Eye (tissue), 1 donor: ENCODE measurements at regions not wholly inside any gene's neighbourhood (a gene's known extent, or its start where the extent isn't known, plus 50 kb on each side); places are given as distances from the start of the nearest gene placed in this dataset.

Experiments
- DNase-seq: peaks from one replicate; pipeline ENCODE4 v3.0.0-alpha.2; 2015

DNA sequence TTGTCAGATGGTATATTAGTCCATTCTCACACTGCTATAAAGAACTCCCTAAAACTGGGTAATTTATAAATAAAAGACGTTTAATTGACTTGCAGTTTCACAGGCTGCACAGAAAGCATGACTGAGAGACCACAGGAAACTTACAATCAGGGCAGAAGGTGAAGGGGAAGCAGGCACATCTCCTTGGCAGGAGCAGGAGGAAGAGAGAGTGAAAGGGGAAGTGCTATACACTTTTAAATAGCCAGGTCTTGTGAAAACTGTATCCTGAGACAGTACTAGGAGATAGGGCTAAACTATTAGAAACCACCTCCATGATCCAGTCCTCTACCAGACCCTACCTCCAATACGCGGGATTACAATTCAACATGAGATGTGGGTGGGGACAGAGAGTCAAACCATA is 193.9 kb upstream of the KCNG1 start:
- DNase-seq = no peak

DNA sequence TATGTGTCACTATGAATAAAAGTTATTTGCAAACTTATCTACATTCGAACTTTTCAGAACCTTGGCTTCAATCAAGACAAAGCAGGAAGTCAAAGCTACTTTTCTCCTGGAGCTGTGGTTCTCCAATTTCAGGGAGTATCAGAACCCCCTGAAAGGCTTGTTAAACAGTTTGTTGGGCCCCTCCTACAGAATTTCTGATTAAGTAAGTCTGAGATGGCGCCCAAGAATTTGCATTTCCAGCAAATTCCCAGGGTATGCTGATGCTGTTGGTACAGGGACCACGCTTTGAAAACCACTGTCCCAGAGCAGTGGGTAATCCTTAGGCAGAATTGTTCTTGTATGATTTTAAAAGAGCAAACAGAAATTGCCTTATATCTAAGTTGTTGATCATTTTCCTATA is 189.9 kb upstream of the KCNG1 start:
- no peak for DNase-seq

DNA sequence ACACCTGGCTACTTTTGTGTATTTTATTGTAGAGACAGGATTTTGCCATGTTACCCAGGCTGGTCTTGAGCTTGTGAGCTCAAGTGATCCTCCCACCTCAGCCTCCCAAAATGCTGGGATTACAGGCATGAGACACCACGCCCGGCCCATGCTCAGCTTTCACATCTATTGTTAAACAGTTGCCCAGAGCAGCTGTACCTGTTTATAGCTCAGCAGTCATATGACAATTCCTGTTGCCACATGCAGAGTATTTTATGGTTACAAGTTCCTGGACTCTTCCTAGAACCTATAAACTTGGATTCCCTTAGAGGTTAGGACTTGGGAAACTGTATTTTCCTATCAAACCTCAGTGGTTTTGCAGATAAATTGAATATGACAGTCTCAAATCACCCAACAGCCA is 188.3 kb upstream of the KCNG1 start:
- no peak for DNase-seq

DNA sequence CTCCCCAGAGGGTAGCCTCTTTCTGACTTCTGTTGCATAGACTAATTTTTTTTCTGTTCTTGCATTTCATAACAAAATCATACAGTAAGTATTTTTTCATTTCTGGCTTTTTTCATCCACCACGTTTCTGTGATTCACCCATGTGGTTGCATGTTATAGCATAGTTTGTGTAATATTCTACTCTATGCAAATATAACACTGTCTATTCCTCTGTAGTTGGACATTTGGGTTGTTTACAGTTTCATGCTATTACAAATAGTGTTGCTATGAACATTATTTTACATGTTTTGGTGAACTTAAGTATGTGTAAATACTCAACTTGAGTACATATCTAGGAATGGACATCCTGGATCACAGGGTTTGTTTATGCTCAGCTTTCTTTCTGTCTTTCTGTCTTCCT is 187.2 kb upstream of the KCNG1 start:
- no peak for DNase-seq

DNA sequence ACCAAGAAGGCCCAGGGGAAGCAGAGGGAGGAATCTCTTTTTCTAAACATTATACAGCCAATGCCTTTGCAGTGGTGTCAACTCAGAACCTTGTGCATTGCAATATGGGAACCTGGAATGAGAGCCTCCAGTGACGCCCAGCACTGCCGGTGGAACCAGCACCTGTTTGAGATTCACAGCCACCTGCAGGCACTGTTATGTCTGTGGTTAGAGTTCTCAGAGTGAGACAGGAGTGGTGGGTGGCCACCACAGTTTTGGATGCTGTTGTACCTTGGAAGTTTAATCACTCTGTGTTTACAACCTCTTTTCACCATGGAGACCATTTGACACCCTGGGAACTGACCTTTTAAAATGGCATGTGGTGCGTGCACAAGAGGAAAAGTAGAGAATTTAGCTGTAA is 185.3 kb upstream of the KCNG1 start:
- no peak for DNase-seq

DNA sequence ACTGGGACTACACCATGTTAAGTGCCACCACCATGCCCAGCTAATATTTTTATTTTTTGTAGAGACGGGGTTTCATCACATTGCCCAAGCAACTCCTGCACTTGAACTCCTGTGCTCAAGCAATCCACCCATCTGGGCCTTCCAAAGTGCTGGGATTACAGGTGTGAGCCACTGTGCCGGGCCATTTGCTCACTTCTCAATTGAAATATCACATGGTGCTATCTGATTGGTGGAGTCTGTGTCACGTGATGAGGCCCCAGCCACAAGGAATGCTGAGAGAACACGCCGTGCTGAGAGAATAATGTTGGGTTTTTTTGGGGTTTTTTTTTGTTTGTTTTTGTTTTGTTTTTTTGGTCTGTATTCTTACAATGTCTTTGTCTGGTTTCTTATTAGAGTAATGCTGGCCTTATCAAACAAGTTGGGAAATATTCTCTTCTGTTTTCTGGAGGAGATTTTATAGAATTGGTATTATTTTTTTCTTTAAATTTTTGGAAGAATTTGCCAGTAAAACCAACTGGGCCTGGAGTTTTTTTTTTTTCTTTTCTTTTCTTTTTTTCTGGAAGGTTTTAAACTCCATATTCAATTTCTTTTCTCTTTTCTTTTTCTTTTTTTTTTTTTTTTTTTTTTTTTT is 183.2 kb upstream of the KCNG1 start:
- no peak for DNase-seq

DNA sequence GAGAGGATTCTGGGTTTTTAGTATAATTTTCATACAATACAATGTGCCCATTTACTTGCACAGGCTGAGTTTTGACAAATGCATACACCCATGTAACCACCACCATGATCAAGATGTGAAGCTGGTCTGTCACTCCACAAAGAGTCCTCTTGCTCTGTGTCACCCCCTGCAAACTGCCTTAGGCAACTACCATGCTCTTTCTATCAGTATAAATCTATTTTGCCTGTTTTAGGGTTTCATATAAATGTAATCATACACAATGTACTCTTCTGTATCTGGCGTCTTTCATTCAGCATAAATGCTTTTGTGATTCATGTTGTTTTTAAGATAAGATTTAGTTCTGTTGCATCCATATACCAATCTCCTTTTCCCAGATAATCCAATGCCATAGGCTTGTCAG is 181.9 kb upstream of the KCNG1 start:
- no peak for DNase-seq

DNA sequence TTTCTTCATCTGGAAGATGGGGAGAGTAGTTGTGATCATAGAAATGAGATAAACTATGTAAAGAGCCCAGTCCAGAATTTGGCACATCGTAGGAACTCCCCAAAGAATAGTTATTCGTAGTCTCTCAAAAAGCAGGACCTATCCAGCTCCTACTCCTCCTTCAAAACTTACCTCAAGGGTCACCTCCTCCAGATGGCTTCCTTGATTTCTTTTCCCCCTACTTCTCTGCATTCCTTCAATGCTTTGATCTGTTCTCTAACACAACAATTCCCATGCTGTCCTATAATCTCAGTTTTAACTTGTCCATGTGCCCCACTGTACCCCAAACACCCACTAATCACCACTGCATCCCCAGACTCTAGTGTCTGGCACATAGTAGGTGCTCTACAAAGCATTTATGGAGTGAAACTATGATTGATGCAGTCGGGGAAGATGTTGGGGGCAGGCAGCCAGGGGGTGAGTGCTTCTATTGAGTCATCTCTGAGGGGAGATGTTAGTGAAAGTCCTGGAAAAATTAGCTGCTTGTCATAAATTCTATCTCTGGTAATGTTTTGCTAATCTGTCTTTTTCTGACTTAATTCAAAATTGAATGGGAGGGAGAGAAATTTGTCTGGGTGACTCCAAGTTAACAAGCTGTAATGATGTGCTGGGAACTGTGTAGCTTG is 181.3 kb upstream of the KCNG1 start:
- DNase-seq = no peak

DNA sequence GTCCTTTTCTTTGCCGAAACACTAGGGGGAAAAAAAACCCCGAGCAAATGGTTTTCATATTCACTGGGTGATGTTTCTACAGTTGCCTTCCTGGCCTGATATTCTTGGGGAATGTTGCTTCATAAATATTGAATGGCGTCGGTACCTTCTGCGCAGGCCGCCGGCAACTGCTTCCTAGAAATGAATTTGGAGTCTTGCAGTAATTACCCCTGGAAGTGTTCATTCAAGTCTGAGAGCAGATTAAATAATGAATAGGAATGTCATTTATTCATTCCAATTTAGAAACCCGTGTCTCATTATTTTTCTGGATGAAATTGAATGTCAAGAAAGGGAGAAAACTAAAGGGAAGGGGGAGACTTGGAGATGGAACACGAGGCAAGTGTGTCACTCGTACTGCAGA is 179.4 kb upstream of the KCNG1 start:
- DNase-seq = no peak

DNA sequence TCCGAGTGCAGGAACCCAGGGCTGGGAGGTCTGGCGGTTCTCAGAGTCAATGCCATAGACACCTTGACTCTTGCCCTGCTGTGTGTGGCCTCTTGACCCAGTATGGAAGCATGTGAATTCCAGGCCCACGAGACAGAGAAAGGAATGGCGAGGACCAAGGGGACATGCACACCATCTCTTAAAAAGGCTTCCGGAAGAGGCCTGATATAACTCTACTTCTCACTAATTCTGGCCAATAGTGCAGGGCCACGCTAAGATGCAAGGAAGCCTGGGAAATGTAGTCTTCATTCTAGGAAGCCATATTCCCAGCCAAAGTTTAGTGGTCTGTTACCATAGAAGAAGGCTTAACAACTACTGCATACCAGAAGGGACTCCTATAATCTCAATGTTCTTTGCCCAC is 177.0 kb upstream of the KCNG1 start:
- DNase-seq = no peak

DNA sequence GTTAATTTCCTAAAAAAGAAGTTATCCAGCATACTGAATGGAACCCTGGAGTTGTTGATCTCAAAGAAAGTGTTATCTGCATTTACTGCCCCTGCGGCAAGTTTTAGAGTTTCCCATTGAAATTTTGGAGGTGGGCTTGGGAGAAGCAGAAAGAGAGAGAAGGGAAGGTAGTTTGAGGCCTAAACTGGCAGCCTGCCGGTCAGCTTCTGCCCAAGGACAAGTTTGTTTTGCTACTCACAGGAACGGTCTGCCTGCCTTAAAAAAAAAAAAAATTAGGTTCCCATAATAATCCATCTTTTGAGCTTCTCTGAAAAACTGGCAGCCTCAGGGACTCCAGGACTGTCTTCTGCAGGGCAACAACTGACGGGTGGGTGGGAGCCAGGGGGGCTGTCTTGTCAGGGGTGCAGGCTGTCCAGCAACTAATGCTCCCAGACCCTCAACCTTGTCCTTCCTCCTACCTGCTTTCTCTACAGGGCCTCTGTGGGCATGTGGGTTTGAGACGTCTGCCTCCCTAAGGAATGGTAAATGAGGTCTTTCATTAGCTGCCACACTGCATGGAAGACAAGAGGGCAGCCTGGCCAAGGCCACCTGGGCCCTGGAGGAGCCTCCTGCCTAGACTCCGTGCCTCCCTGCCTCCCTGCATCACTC is 176.1 kb upstream of the KCNG1 start:
- no peak for DNase-seq

DNA sequence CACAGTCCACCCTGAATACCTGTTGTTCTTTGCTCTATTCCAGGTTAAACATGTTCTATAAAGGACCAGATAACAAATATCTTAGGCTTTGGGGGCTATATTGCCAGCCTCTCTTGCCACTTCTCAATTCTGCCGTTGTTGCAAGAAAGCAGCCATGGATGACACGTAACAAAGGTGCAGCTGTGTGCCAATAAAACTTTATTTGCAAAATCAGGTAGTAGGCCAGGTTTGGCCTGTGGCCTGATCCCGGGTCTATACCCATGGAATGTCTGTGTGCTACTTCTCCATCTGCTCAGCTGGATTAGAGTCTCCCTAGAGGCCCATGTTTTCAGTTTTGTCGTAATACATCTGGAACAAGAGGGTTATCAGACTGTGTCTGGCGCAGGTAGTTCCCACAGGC is 175.3 kb upstream of the KCNG1 start:
- DNase-seq = no peak

DNA sequence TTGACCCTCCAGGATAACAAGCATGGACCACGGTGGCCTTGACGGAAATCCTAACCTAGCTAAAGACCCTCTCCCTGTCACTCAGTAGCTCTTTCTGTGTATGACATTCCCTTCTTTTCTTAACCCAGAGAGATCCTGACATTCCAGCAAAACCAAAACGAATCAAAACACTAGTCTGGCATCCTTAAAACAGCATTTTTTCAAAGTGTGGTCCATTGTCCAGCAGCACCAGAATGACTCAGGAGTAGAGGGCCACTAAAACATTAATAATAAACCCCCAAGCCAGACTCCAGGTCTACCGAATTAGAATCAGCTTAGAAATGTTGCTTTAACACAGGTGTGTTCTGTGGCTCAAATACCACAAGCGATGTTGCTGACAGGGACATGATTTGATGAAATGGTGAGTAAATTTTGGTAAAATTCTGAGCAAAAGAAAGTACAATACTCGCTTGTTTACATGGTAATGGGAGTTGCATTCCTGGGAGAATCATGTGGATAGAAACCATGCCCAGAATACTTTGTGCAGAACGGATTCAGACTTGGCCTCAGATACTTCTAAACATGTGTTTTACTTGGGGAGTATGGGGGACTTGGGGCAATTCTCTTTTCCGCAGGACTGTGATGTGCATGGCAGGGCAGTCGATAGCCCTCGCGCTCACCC is 174.2 kb upstream of the KCNG1 start:
- no peak for DNase-seq

DNA sequence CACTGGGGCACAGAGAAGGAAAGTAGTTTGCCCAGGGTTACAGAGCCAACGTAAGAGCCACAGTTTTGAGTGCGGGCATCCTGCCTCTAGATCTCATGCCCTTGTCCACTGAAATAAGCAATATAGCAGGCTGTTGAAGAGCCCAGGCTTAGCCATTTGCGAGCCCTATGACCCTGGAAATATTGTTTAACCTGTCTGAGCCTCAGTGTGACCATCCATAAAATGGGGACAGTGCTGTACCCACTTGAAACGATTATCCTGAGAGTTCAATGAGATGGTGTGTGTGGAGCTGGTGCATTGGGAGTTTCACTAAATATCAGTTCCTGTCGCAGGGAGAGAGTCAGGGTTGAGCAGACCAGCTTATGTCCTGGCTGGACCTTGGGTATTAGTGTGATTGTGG is 173.1 kb upstream of the KCNG1 start:
- no peak for DNase-seq

DNA sequence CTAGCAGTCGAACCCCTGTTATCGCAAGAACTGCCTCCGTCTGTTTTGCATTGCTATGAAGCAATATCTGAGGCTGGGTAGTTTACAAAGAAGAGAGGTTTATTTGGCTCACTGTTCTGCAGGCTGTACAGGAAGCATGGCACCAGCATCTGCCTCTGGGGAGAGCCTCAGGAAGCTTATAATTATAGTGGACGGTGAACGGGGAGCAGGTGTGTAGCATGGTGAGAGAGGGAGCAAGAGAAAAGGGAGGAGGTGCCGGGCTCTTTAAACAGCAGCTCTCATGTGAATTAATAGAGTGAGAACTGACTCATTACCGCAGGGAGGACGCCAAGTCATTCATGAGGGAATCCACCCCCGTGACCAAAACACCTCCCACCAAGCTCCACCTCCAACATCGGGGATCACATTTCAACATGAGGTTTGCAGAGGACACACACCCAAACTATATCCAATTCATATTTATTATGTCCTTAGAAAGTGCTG is 172.6 kb upstream of the KCNG1 start:
- DNase-seq = no peak

DNA sequence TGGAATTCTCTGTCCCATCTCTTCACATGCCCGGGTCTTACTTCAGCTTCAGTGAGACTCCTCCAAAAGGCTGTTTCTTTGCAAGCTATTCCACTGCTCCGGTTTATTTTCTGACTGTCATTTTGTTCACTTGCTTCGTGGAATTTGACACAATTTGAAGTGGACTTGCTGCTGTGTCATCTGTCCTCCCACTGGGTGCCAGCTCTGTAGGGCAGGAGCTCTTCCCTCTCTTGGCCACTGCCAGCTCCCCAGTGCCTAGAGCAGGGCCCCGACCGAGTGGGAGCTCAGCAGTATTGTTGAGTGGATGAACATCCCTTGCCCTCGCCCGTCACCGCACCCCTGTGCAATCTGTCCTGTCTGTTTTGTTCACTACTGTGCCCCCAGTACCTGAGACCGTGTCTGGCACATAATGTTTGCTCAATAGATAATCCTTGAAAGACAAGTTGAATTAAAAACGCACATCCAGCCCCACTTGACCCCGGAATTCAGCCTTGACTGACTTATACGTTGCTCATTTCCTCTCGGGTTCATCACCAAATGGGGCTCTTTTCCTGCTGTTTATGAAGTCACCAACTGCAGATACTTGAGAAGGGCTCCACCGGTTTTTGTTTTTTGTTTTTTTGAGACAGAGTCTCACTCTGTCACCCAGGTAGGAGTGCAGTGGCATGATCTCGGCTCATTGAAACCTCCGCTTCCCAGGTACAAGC is 170.3 kb upstream of the KCNG1 start:
- DNase-seq = no peak

DNA sequence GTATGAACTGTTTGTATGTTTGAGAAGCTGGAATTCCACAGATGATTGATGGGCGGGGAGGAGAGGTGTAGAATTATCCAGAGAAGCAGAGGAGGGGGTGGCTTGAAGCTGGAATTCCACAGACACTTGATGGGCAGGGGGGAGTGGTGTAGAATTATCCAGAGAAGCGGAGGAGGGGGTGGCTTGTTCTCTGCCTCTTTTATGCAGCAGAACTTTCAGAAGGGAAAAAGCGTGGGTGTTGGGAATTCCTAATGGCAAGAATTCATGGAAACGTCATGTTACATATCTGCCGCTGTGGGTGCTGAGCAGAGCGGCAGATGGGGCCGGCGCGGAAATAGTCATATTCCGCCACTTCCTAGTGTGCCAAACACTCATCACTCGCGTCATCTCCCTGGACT is 167.9 kb upstream of the KCNG1 start:
- peak; percentile 20 for DNase-seq

DNA sequence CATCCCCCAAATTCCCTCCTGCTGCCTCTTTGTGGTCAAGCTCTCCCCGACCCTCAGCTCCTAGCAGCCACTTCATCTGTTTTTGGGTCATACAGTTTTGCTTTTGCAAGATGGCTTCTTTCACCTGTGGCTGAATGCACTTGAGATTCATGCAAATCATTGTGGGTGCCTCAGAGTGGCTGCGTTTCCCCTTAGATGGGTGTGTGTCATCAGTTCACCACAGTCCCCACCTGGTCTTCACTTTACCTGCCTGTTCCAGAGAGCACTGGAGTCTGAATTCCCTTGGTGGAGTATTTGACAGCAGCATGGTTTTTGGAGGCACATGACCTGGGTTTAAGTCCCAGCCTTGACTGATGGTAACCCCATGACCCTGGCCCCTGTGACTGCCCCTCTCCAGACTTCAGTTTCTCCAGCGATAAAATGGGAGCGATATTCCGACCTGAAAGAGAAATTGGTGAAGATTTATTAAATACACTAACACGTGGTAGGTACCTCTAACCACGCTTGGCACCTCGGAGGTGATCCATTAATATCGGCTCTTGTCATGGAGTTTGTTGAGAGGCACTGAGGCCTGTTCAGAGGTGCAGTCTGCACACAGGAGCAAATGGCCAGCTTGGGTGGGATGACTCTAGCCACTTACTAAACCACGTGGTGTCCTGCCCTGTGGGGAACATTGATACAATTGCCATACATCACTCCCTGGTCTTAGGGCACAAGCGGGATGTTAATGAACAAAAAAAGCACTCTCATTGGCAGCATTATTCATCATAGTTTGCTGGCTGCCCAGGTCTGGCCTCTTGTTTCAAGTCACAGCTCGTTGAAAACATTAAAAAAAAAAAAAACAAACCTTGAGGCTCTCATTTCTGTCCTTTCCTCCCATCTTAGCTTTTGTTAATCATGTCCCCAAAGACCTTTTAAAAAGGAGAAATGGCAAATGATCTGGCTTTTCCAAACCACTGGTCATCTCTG is 167.2 kb upstream of the KCNG1 start:
- no peak for DNase-seq

DNA sequence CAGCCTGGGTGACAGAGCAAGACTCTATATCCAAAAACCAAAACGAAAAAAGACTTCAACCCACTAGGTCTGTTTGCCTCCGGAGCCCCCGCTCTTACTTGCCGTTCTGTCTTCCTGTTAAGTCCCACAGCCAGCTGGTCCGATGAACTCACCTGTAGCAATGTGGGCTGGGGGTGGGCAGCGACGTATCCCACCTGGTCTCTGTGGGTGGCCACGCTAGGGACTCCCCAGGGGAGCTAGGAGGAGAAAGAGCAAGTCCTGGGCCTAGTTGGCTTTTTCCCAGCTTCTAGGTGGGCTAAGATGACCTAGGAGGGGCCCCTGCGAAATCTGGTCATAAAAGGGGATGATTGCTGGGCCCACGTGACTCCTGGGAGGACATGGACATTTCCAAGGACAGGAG is 166.0 kb upstream of the KCNG1 start:
- no peak for DNase-seq

DNA sequence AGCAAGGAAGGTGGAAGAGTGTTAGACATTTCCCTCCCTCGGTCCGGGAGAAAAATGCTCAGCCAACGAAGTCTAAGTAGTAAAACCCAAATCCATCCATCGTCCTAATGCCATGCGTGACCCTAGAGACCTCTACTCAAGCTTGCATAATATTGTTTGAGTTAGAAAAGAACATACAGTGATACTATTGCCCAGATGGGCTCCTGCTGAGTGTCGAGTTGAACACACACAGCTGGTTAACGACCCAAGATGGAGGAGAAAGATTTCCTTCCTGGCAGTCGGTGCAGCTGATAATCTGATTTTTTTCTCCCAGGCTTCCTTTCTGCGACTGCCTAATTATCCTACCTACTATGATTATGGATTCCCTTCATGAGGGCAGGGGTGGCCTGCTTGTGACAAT is 164.4 kb upstream of the KCNG1 start:
- peak; percentile 56 for DNase-seq

DNA sequence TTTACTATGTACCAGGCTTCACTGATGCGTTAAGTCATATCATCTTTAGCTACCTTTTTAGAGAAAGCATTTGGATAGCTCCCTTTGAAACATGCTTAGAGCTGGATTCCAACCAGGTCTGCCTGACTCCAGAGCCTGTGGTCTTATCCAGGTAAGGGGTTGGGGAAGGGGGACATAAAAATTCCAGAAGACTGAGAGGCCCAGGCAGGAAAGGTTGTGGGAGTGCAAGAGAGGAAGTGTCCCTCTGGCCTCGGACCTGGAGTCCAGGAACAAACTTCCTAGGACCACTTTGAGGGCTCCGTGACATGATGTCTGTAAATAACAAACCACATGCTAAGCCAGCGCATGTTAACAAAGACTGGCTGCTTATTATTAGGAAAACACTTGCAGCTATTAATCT is 163.0 kb upstream of the KCNG1 start:
- no peak for DNase-seq

DNA sequence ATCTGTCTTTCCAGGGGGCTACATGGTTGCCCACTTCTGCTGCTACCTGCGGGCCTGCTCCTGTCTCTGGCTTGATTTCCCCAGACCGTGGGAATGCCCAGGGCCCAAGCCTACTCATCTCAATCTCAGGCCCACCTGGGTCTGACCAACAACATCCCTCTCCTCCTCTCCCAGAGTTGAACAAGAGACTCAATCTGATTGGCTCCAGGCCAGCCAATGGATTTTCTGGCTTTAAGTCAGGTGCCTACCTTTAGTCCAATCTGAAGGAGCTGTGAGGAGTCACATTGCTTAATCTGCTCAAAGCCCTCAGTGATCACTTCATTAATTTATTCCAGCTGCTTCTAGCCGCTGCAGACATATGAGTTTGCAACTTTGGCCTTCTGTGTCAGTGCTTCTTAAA is 162.4 kb upstream of the KCNG1 start:
- peak; percentile 12 for DNase-seq
